Uterus (tissue), 3 donors: ENCODE measurements at regions not wholly inside any gene's neighbourhood (a gene's known extent, or its start where the extent isn't known, plus 50 kb on each side); places are given as distances from the start of the nearest gene placed in this dataset.

ENCODE experiments used
- DNase-seq, 2 donors: peaks; one replicate each; pipeline ENCODE4 v3.0.0-alpha.2; 2019 to 2020
- H3K27ac ChIP-seq, 2 donors: fragments of 200-600 bp; sonication (generic); 1 replicate in 1 of 2; 2 replicates in 1 of 2; pipeline ENCODE4 v1.5.1; 2016 to 2018
- H3K27me3 ChIP-seq, 2 donors: fragments of 200-600 bp; sonication (generic); one replicate each; pipeline ENCODE4 v1.5.1; 2018 to 2019; ENCODE audit warnings: control low read depth in 1 of 2
- H3K36me3 ChIP-seq, 2 donors: fragments of 200-600 bp; sonication (generic); one replicate each; pipeline ENCODE4 v1.5.1; 2019; ENCODE audit warnings: control low read depth in 1 of 2
- H3K4me1 ChIP-seq, 2 donors: fragments of 200-600 bp; sonication (generic); one replicate each; pipeline ENCODE4 v1.5.1; 2018 to 2019; ENCODE audit warnings: control low read depth in 1 of 2
- H3K4me3 ChIP-seq, 2 donors: fragments of 200-600 bp; sonication (generic); 1 replicate in 1 of 2; 2 replicates in 1 of 2; pipeline ENCODE4 v1.5.1; 2018 to 2019; ENCODE audit warnings: mild to moderate bottlenecking in 1 of 2
- H3K9me3 ChIP-seq, 2 donors: fragments of 200-600 bp; sonication (generic); one replicate each; pipeline ENCODE4 v1.5.1; 2019; ENCODE audit warnings: control low read depth in 1 of 2
- CTCF ChIP-seq, 4 experiments: fragments of 200-600 bp in 2 of 4; fragments of 450-650 bp in 2 of 4; sonication (generic) in 2 of 4; IDR thresholded peaks; one replicate each; pipeline ENCODE4 v1.5.1; 2016 to 2019; ENCODE audit warnings: antibody characterized with exemption in 4 of 4, mild to moderate bottlenecking in 2 of 4, moderate library complexity in 1 of 4
- POLR2A ChIP-seq, 2 donors: fragments of 450-650 bp; IDR thresholded peaks; one replicate each; pipeline ENCODE4 v1.6.1; 2016; ENCODE audit warnings: antibody characterized with exemption in 2 of 2, mild to moderate bottlenecking in 1 of 2, moderate library complexity in 1 of 2
- intact Hi-C: fragments of 100-400 bp; cut with DNase I; formaldehyde crosslinking; loops from one replicate; pipeline ENCODE4 v1.15.1; 2023; ENCODE audit warnings: low total_unique reads
- donor health status: DM: yes; HTN: yes; CAD: no.

GRCh38 chr20:52332649-52333250 lies 141.2 kb upstream of the ZFP64 start:
- Histone ChIP-seq H3K36me3 (no peaks in the 10 kb centered on the region), H3K4me3 (no peak overlapping the region), H3K9me3 (no peaks in the 10 kb centered on the region), H3K27me3 (no peaks in the 10 kb centered on the region), H3K27ac (no peak overlapping the region), H3K4me1 (no peaks in the 10 kb centered on the region)
- no peak for TF ChIP-seq POLR2A (IDR thresholded peaks at IDR 0.05)
- intact Hi-C loops = no loop called here
- DNase-seq = no peak

- intact Hi-C loops = no loop called here
These were observed 140.7 kb upstream of the ZFP64 start for GRCh38 chr20:52332230-52332629.

GRCh38 chr20:52331655-52332054 lies 140.1 kb upstream of the ZFP64 start:
- no peak for TF ChIP-seq POLR2A (IDR thresholded peaks at IDR 0.05)
- no peak for TF ChIP-seq CTCF (IDR thresholded peaks at IDR 0.05)
- H3K27me3 ChIP-seq = no peaks in the 10 kb centered on the region

More at GRCh38 chr20:52332230-52332629, 140.7 kb upstream of the ZFP64 start:
- Histone ChIP-seq H3K27ac (no peak overlapping the region), H3K36me3 (no peaks in the 10 kb centered on the region), H3K4me3 (no peak overlapping the region), H3K9me3 (no peaks in the 10 kb centered on the region), H3K27me3 (no peaks in the 10 kb centered on the region), H3K4me1 (no peaks in the 10 kb centered on the region)
- TF ChIP-seq CTCF (IDR thresholded peaks at IDR 0.05) = no peak
- TF ChIP-seq POLR2A (IDR thresholded peaks at IDR 0.05) = no peak
- DNase-seq = no peak

GRCh38 chr20:52321396-52321795 lies 129.8 kb upstream of the ZFP64 start:
- Histone ChIP-seq H3K4me3 (no peak overlapping the region), H3K4me1 (no peaks in the 10 kb centered on the region), H3K27me3 (no peaks in the 10 kb centered on the region), H3K9me3 (no peaks in the 10 kb centered on the region), H3K27ac (no peak overlapping the region), H3K36me3 (no peaks in the 10 kb centered on the region)
- TF ChIP-seq POLR2A (IDR thresholded peaks at IDR 0.05) (no peak), CTCF (IDR thresholded peaks at IDR 0.05) (no peak)
- intact Hi-C loops = no loop called here
- no peak for DNase-seq

More at GRCh38 chr20:52331655-52332054, 140.1 kb upstream of the ZFP64 start:
- no peak for DNase-seq
- Histone ChIP-seq H3K9me3 (no peaks in the 10 kb centered on the region), H3K27ac (no peak overlapping the region), H3K36me3 (no peaks in the 10 kb centered on the region), H3K4me1 (no peaks in the 10 kb centered on the region), H3K4me3 (no peak overlapping the region)
- intact Hi-C loops = no loop called here

GRCh38 chr20:52318651-52319050 lies 127.1 kb upstream of the ZFP64 start:
- no peaks in the 10 kb centered on the region for H3K36me3 ChIP-seq
- no peaks in the 10 kb centered on the region for H3K27me3 ChIP-seq
- TF ChIP-seq CTCF (IDR thresholded peaks at IDR 0.05) (no peak), POLR2A (IDR thresholded peaks at IDR 0.05) (no peak)
- intact Hi-C loops = no loop called here
- H3K27ac ChIP-seq = no peak overlapping the region
- no peak for DNase-seq
- H3K4me1 ChIP-seq = no peaks in the 10 kb centered on the region
- no peaks in the 10 kb centered on the region for H3K9me3 ChIP-seq
- no peak overlapping the region for H3K4me3 ChIP-seq
